GM12878 (cell line): ENCODE measurements at regions not wholly inside any gene's neighbourhood (a gene's known extent, or its start where the extent isn't known, plus 50 kb on each side); places are given as distances from the start of the nearest gene placed in this dataset.

ENCODE experiments used
- ATAC-seq: fragments of 200-7000 bp; cut with Tn5 transposase; 3 replicates; pipeline ENCODE4 v1.9.1; 2020; ENCODE audit warnings: mild to moderate bottlenecking, moderate library complexity
- BruUV-seq: library from RNA; stranded (reverse); fragments of 400-500 nt; replicated peaks from 2 replicates; lab custom pipeline; 2021; lab: Mats Ljungman, UMichigan
- CTCF ChIA-PET: fragments of 300-600 bp; sonication (Branson Sonifier 250); formaldehyde crosslinking; extraction: SDS; loops from one replicate; lab custom pipeline; 2021; ENCODE audit warnings: inconsistent platforms; lab: Yijun Ruan, JAX
- POLR2A ChIA-PET: fragments of 350-600 bp; formaldehyde crosslinking; extraction: SDS; loops from one replicate; lab custom pipeline; 2021; ENCODE audit warnings: inconsistent platforms; lab: Charles Lee
- RAD21 ChIA-PET: fragments of 300-600 bp; sonication (Branson Sonifier 250); formaldehyde crosslinking; loops from one replicate; lab custom pipeline; 2023; ENCODE audit warnings: antibody characterized with exemption; ENCODE audit not compliant: unreplicated experiment; lab: Charles Lee
- SMC1A ChIA-PET: fragments of 300-600 bp; sonication (Branson Sonifier 250); formaldehyde crosslinking; loops from one replicate; lab custom pipeline; 2023; ENCODE audit not compliant: unreplicated experiment, uncharacterized antibody; lab: Charles Lee
- DNase-seq: peaks from one replicate; pipeline ENCODE4 v3.0.0-alpha.2; 2011; ENCODE audit warnings: low read depth, low spot score
- FAIRE-seq: peaks from 3 replicates; lab custom pipeline; 2011; peaks lifted over from hg19 to GRCh38; lab: Jason Lieb, UNC
- H2AFZ ChIP-seq: 2 replicates; pipeline ENCODE4 v1.6.0; 2011; ENCODE audit warnings: low read depth, low read length, control low read depth; ENCODE audit not compliant: control insufficient read depth
- H3K27ac ChIP-seq: 2 replicates; pipeline ENCODE4 v1.5.1; 2011; ENCODE audit warnings: control low read depth; ENCODE audit not compliant: control insufficient read depth, insufficient read depth
- H3K27me3 ChIP-seq, 2 experiments: replicated peaks in 1 of 2; 2 replicates each; pipeline versions ENCODE4 v1.6.0 to v1.6.1; 2011; ENCODE audit warnings: low read length in 1 of 2; ENCODE audit not compliant: control insufficient read depth in 2 of 2, insufficient read depth in 2 of 2
- H3K36me3 ChIP-seq, 2 experiments: 2 replicates each; pipeline ENCODE4 v1.5.1; 2011; ENCODE audit warnings: low read length in 1 of 2; ENCODE audit not compliant: control insufficient read depth in 2 of 2, insufficient read depth in 2 of 2
- H3K4me1 ChIP-seq: 2 replicates; pipeline ENCODE4 v1.6.1; 2011; ENCODE audit warnings: mild to moderate bottlenecking, low read length, moderate library complexity, mixed read lengths; ENCODE audit not compliant: control insufficient read depth, insufficient read depth
- H3K4me2 ChIP-seq: 2 replicates; pipeline ENCODE4 v1.6.0; 2011; ENCODE audit warnings: control low read depth; ENCODE audit not compliant: control insufficient read depth, insufficient read depth
- H3K4me3 ChIP-seq: fragments of 200-600 bp; sonication (generic); 2 replicates; pipeline ENCODE4 v1.5.1; 2016
- H3K79me2 ChIP-seq: 2 replicates; pipeline ENCODE4 v1.6.0; 2011; ENCODE audit warnings: low read length; ENCODE audit not compliant: control insufficient read depth, insufficient read depth
- H3K9ac ChIP-seq: 2 replicates; pipeline ENCODE4 v1.8.0; 2011; ENCODE audit warnings: low read length, control low read depth, mixed read lengths; ENCODE audit not compliant: control insufficient read depth, insufficient read depth
- H3K9me3 ChIP-seq: replicated peaks from 3 replicates; pipeline ENCODE4 v1.5.1; 2011; ENCODE audit warnings: mild to moderate bottlenecking, low read length; ENCODE audit not compliant: control insufficient read depth, insufficient read depth
- H4K20me1 ChIP-seq: 2 replicates; pipeline ENCODE4 v1.6.0; 2011; ENCODE audit not compliant: control insufficient read depth, insufficient read depth
- ASH2L ChIP-seq: fragments of 300-600, 200-600 bp; sonication (generic); IDR thresholded peaks from 2 replicates; pipeline ENCODE4 v1.6.1; 2017; ENCODE audit warnings: low read depth, mild to moderate bottlenecking, borderline replicate concordance
- CBX5 ChIP-seq: sonication (generic); IDR thresholded peaks from 2 replicates; pipeline ENCODE4 v1.6.1; 2016; ENCODE audit warnings: low read depth, moderate library complexity, mild to moderate bottlenecking, inconsistent platforms
- EED ChIP-seq: sonication (generic); IDR thresholded peaks from 2 replicates; pipeline ENCODE4 v1.6.1; 2016; ENCODE audit warnings: antibody characterized with exemption, low read depth
- EZH2 ChIP-seq: IDR thresholded peaks from 2 replicates; pipeline ENCODE4 v1.6.1; 2012; ENCODE audit warnings: low read depth, mild to moderate bottlenecking, control low read depth, inconsistent platforms, low read length, borderline replicate concordance; ENCODE audit not compliant: control insufficient read depth
- KLF5 ChIP-seq: fragments of 450-650 bp; IDR thresholded peaks from 2 replicates; pipeline ENCODE4 v1.6.1; 2014; ENCODE audit warnings: mild to moderate bottlenecking; ENCODE audit not compliant: partially characterized antibody
- YY1 ChIP-seq: IDR thresholded peaks from 2 replicates; pipeline ENCODE4 v1.6.1; 2011; ENCODE audit warnings: low read depth, mild to moderate bottlenecking, low read length
- WGBS: methylation state at CpG from one replicate; pipeline ENCODE4 v1.1.6; 2016; ENCODE audit warnings: low lambda C conversion rate; ENCODE audit not compliant: insufficient replicate concordance, insufficient coverage; ENCODE audit errors: missing lambda C conversion rate; 5-methylcytosine and 5-hydroxymethylcytosine counted together
- in situ Hi-C: fragments of 300-500 bp; cut with MboI; formaldehyde crosslinking; loops from 9 replicates; pipeline ENCODE4 v1.14.3; 2018; ENCODE audit warnings: mixed read lengths
- intact Hi-C: fragments of 100-400 bp; cut with micrococcal nuclease; formaldehyde crosslinking; loops from one replicate; pipeline ENCODE4 v1.14.2; 2022; ENCODE audit not compliant: unreplicated experiment
- TF ChIP-seq, protein P1 (sequence below): fragments of 450-650 bp; formaldehyde crosslinking; IDR thresholded peaks from 2 replicates; pipeline ENCODE4 v1.5.0; 2022; ENCODE audit warnings: mild to moderate bottlenecking, missing genetic modification characterization
- TF ChIP-seq, protein P2 (sequence below): IDR thresholded peaks from 2 replicates; pipeline ENCODE4 v1.6.1; 2012; ENCODE audit warnings: low read depth, low read length, improper control_type of control experiment
- TF ChIP-seq, protein P3 (sequence below): fragments of 450-650 bp; IDR thresholded peaks from 2 replicates; pipeline ENCODE4 v1.6.1; 2018; ENCODE audit warnings: mild to moderate bottlenecking, low read depth, moderate library complexity; ENCODE audit not compliant: partially characterized antibody
- TF ChIP-seq, protein P4 (sequence below): fragments of 450-650 bp; IDR thresholded peaks from 2 replicates; pipeline ENCODE4 v1.6.1; 2017; ENCODE audit warnings: mild to moderate bottlenecking, moderate library complexity

GRCh38 chr4:174116021-174116420 lies 167.4 kb downstream of the FBXO8 start (continued):
- TF ChIP-seq, protein P1, sequence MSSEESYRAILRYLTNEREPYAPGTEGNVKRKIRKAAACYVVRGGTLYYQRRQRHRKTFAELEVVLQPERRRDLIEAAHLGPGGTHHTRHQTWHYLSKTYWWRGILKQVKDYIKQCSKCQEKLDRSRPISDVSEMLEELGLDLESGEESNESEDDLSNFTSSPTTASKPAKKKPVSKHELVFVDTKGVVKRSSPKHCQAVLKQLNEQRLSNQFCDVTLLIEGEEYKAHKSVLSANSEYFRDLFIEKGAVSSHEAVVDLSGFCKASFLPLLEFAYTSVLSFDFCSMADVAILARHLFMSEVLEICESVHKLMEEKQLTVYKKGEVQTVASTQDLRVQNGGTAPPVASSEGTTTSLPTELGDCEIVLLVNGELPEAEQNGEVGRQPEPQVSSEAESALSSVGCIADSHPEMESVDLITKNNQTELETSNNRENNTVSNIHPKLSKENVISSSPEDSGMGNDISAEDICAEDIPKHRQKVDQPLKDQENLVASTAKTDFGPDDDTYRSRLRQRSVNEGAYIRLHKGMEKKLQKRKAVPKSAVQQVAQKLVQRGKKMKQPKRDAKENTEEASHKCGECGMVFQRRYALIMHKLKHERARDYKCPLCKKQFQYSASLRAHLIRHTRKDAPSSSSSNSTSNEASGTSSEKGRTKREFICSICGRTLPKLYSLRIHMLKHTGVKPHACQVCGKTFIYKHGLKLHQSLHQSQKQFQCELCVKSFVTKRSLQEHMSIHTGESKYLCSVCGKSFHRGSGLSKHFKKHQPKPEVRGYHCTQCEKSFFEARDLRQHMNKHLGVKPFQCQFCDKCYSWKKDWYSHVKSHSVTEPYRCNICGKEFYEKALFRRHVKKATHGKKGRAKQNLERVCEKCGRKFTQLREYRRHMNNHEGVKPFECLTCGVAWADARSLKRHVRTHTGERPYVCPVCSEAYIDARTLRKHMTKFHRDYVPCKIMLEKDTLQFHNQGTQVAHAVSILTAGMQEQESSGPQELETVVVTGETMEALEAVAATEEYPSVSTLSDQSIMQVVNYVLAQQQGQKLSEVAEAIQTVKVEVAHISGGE, result no peak

DNA sequence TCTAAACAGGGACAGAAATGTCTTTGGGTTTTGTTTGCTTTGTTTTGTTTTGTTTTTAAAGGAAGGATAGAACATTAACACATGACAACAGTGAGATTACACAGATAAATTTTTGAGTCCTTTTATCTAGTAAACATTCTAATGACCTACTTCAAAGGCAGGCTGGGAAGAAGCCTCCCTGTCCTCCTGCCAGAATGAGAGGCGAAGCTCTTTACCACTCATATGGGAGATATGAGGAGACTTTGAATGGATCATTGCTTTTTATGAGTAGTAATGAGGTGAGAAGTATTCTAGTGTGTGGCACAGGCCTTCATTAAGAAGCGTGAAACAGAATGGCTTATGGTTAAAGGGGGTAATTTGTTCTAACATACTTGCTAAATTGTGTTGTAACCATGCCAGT lies 172.0 kb downstream of the FBXO8 start:
- Histone ChIP-seq H3K4me3 (no peak overlapping the region), H3K36me3 (no peaks in the 10 kb centered on the region), H3K4me1 (no peaks in the 10 kb centered on the region), H4K20me1 (no peaks in the 10 kb centered on the region), H3K27ac (no peak overlapping the region), H3K9me3 (no peaks in the 10 kb centered on the region), H2AFZ (no peak overlapping the region), H3K79me2 (no peaks in the 10 kb centered on the region), H3K27me3 (peaks cover 0 to 2% of the 10 kb centered on the region in 2 experiments; a peak in 1 of 4 replicates), H3K4me2 (no peak overlapping the region), H3K9ac (no peak overlapping the region)
- 3% methylated on average over 2 of the region's 2 CpGs for WGBS
- DNase-seq (no peak), ATAC-seq (no peak), FAIRE-seq (no peak)
- intact Hi-C loops, result no loop called here
- POLR2A ChIA-PET, result no interaction called here
- SMC1A ChIA-PET, result interaction anchor here (1.0 kb wide), 1 partner anchor 59 kb away, joined by 3 read pairs; no protein-coding TSS in a partner anchor
- in situ Hi-C loops, result no loop called here
- BruUV-seq, result no TSS peak
- RAD21 ChIA-PET, result no interaction called here
- CTCF ChIA-PET, result interaction anchor here (2.0 kb wide), 1 partner anchor 9 kb away, joined by 9 read pairs; no protein-coding TSS in a partner anchor
- TF ChIP-seq YY1 (no peak), EED (no peak), ASH2L (no peak), EZH2 (no peak), CBX5 (no peak), KLF5 (no peak)
- TF ChIP-seq, protein P2, sequence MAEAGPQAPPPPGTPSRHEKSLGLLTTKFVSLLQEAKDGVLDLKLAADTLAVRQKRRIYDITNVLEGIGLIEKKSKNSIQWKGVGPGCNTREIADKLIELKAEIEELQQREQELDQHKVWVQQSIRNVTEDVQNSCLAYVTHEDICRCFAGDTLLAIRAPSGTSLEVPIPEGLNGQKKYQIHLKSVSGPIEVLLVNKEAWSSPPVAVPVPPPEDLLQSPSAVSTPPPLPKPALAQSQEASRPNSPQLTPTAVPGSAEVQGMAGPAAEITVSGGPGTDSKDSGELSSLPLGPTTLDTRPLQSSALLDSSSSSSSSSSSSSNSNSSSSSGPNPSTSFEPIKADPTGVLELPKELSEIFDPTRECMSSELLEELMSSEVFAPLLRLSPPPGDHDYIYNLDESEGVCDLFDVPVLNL, result no peak
- TF ChIP-seq, protein P3, sequence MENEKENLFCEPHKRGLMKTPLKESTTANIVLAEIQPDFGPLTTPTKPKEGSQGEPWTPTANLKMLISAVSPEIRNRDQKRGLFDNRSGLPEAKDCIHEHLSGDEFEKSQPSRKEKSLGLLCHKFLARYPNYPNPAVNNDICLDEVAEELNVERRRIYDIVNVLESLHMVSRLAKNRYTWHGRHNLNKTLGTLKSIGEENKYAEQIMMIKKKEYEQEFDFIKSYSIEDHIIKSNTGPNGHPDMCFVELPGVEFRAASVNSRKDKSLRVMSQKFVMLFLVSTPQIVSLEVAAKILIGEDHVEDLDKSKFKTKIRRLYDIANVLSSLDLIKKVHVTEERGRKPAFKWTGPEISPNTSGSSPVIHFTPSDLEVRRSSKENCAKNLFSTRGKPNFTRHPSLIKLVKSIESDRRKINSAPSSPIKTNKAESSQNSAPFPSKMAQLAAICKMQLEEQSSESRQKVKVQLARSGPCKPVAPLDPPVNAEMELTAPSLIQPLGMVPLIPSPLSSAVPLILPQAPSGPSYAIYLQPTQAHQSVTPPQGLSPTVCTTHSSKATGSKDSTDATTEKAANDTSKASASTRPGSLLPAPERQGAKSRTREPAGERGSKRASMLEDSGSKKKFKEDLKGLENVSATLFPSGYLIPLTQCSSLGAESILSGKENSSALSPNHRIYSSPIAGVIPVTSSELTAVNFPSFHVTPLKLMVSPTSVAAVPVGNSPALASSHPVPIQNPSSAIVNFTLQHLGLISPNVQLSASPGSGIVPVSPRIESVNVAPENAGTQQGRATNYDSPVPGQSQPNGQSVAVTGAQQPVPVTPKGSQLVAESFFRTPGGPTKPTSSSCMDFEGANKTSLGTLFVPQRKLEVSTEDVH, result no peak
- TF ChIP-seq, protein P4, sequence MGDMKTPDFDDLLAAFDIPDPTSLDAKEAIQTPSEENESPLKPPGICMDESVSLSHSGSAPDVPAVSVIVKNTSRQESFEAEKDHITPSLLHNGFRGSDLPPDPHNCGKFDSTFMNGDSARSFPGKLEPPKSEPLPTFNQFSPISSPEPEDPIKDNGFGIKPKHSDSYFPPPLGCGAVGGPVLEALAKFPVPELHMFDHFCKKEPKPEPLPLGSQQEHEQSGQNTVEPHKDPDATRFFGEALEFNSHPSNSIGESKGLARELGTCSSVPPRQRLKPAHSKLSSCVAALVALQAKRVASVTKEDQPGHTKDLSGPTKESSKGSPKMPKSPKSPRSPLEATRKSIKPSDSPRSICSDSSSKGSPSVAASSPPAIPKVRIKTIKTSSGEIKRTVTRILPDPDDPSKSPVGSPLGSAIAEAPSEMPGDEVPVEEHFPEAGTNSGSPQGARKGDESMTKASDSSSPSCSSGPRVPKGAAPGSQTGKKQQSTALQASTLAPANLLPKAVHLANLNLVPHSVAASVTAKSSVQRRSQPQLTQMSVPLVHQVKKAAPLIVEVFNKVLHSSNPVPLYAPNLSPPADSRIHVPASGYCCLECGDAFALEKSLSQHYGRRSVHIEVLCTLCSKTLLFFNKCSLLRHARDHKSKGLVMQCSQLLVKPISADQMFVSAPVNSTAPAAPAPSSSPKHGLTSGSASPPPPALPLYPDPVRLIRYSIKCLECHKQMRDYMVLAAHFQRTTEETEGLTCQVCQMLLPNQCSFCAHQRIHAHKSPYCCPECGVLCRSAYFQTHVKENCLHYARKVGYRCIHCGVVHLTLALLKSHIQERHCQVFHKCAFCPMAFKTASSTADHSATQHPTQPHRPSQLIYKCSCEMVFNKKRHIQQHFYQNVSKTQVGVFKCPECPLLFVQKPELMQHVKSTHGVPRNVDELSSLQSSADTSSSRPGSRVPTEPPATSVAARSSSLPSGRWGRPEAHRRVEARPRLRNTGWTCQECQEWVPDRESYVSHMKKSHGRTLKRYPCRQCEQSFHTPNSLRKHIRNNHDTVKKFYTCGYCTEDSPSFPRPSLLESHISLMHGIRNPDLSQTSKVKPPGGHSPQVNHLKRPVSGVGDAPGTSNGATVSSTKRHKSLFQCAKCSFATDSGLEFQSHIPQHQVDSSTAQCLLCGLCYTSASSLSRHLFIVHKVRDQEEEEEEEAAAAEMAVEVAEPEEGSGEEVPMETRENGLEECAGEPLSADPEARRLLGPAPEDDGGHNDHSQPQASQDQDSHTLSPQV, result no peak
